ENCODE measurements at regions not wholly inside any gene's neighbourhood (a gene's known extent, or its start where the extent isn't known, plus 50 kb on each side); places are given as distances from the start of the nearest gene placed in this dataset.
A peak's percentile ranks its signal among the peaks of the same experiment; 100 is the strongest.

- DNase-seq (ENCODE audit: low read depth in 2 of 2): no peak
Observed at GRCh38 chr6:18763086-18763485, 375.9 kb downstream of the RNF144B start.

GRCh38 chr6:18784794-18785193 lies 397.6 kb downstream of the RNF144B start:
- DNase-seq (ENCODE audit: low read depth in 2 of 2): no peak

- no peak for DNase-seq (ENCODE audit: low read depth in 2 of 2)
Observed at GRCh38 chr6:18785810-18786490, 398.8 kb downstream of the RNF144B start.

- no peak for DNase-seq (ENCODE audit: low read depth in 2 of 2)
Observed at GRCh38 chr6:18792866-18793265, 405.7 kb downstream of the RNF144B start.

- DNase-seq (ENCODE audit: low read depth in 2 of 2): no peak
Observed at GRCh38 chr6:18795726-18796125, 408.6 kb downstream of the RNF144B start.

- DNase-seq (ENCODE audit: low read depth in 2 of 2): no peak
Observed at GRCh38 chr6:18820725-18821124, 433.6 kb downstream of the RNF144B start.

- peak in 1 of 2 experiments; percentile 38 for DNase-seq (ENCODE audit: low read depth in 2 of 2)
Observed at GRCh38 chr6:18823782-18824386, 436.7 kb downstream of the RNF144B start.

GRCh38 chr6:18829272-18829870 lies 442.2 kb downstream of the RNF144B start:
- no peak for DNase-seq (ENCODE audit: low read depth in 2 of 2)

- DNase-seq (ENCODE audit: low read depth in 2 of 2): no peak
Observed at GRCh38 chr6:18835976-18836375, 448.8 kb downstream of the RNF144B start.

- DNase-seq (ENCODE audit: low read depth in 2 of 2): no peak
Observed at GRCh38 chr6:18837013-18837412, 449.9 kb downstream of the RNF144B start.

- DNase-seq (ENCODE audit: low read depth in 2 of 2): no peak
Observed at GRCh38 chr6:18842534-18842933, 455.4 kb downstream of the RNF144B start.

- no peak for DNase-seq (ENCODE audit: low read depth in 2 of 2)
Observed at GRCh38 chr6:18845896-18846295, 458.7 kb downstream of the RNF144B start.

- DNase-seq (ENCODE audit: low read depth in 2 of 2): no peak
Observed at GRCh38 chr6:18846327-18846726, 459.2 kb downstream of the RNF144B start.

GRCh38 chr6:18861204-18861603 lies 474.1 kb downstream of the RNF144B start:
- no peak for DNase-seq (ENCODE audit: low read depth in 2 of 2)

GRCh38 chr6:18883268-18883667 lies 496.1 kb downstream of the RNF144B start:
- DNase-seq (ENCODE audit: low read depth in 2 of 2): no peak

GRCh38 chr6:18883851-18884250 lies 496.7 kb downstream of the RNF144B start:
- no peak for DNase-seq (ENCODE audit: low read depth in 2 of 2)

- DNase-seq (ENCODE audit: low read depth in 2 of 2): no peak
Observed at GRCh38 chr6:18893540-18894269, 506.6 kb downstream of the RNF144B start.

GRCh38 chr6:18897350-18897749 lies 510.2 kb downstream of the RNF144B start:
- no peak for DNase-seq (ENCODE audit: low read depth in 2 of 2)

GRCh38 chr6:18904681-18905080 lies 517.5 kb downstream of the RNF144B start:
- DNase-seq (ENCODE audit: low read depth in 2 of 2): no peak

GRCh38 chr6:18920701-18921100 lies 533.6 kb downstream of the RNF144B start:
- DNase-seq (ENCODE audit: low read depth in 2 of 2): no peak

- DNase-seq (ENCODE audit: low read depth in 2 of 2): no peak
Observed at GRCh38 chr6:18931086-18931485, 543.9 kb downstream of the RNF144B start.

GRCh38 chr6:18958146-18958545 lies 571.0 kb downstream of the RNF144B start:
- no peak for DNase-seq (ENCODE audit: low read depth in 2 of 2)

GRCh38 chr6:18961566-18961965 lies 574.4 kb downstream of the RNF144B start:
- no peak for DNase-seq (ENCODE audit: low read depth in 2 of 2)
